ENCODE measurements at regions not wholly inside any gene's neighbourhood (a gene's known extent, or its start where the extent isn't known, plus 50 kb on each side); places are given as distances from the start of the nearest gene placed in this dataset.

- H2AFZ ChIP-seq (ENCODE audit: insufficient read depth, low read depth, low read length, poor library complexity, severe bottlenecking): no peak overlapping the region
- no peak overlapping the region for H3K4me3 ChIP-seq (ENCODE audit: control extremely low read depth in 1 of 5, extremely low read depth in 1 of 5, insufficient read depth in 1 of 5, low read depth in 2 of 5, low read length in 4 of 5)
- no peaks in the 10 kb centered on the region for H3K27me3 ChIP-seq (replicated peaks in 1 of 4; ENCODE audit: control extremely low read depth in 1 of 4, control insufficient read depth in 3 of 4, insufficient read depth in 4 of 4, low read length in 3 of 4)
- no peaks in the 10 kb centered on the region for H3K36me3 ChIP-seq (replicated peaks in 1 of 2; ENCODE audit: control extremely low read depth in 1 of 2, control insufficient read depth in 1 of 2, extremely low read depth in 1 of 2, insufficient read depth in 2 of 2, low read length in 1 of 2)
- H3K27ac Mint-ChIP-seq: no peak overlapping the region
- no peaks in the 10 kb centered on the region for H3K9me3 Mint-ChIP-seq (ENCODE audit: insufficient read depth)
- no peaks in the 10 kb centered on the region for H3K9me3 ChIP-seq (ENCODE audit: control extremely low read depth in 1 of 3, control insufficient read depth in 2 of 3, insufficient read depth in 1 of 3, low read length in 2 of 3)
- no peak overlapping the region for H3K27ac ChIP-seq (ENCODE audit: low read length in 2 of 2)
- H3K27me3 Mint-ChIP-seq: peaks cover 13% of the 10 kb centered on the region
- no peaks in the 10 kb centered on the region for H4K20me1 ChIP-seq (ENCODE audit: control insufficient read depth, insufficient read depth, low read length, poor library complexity, severe bottlenecking)
- H3K4me1 Mint-ChIP-seq: no peaks in the 10 kb centered on the region
- H3K79me2 ChIP-seq (ENCODE audit: control insufficient read depth, insufficient read depth, low read length): no peaks in the 10 kb centered on the region
- no peak overlapping the region for H3K9ac ChIP-seq (ENCODE audit: low read length)
- TF ChIP-seq EZH2 (IDR thresholded peaks at IDR 0.05; ENCODE audit: borderline replicate concordance, insufficient read depth, low read depth, low read length, poor library complexity, severe bottlenecking) (no peak), CTCF (IDR thresholded peaks at IDR 0.05) (no peak)
- intact Hi-C loops (cut with micrococcal nuclease): no loop called here
- POLR2A ChIA-PET: no interaction called here
- ATAC-seq (ENCODE audit: low read depth): no peak
- DNase-seq: no peak
- CTCF ChIA-PET: no interaction called here
- no peaks in the 10 kb centered on the region for H3K4me1 ChIP-seq (ENCODE audit: control insufficient read depth in 2 of 2, insufficient read depth in 2 of 2, low read length in 2 of 2)
- 94% methylated on average over 4 of the region's 9 CpGs for WGBS (ENCODE audit: insufficient coverage)
- H3K4me2 ChIP-seq (replicated peaks; ENCODE audit: low read depth, low read length, poor library complexity, severe bottlenecking): no peak overlapping the region
- no peak overlapping the region for H3K4me3 Mint-ChIP-seq
Measured at GRCh38 chr15:62901909-62902546, 140.5 kb upstream of the TPM1 start.

- no peak overlapping the region for H3K27ac Mint-ChIP-seq
- H3K9me3 Mint-ChIP-seq (ENCODE audit: insufficient read depth): no peaks in the 10 kb centered on the region
- no peak overlapping the region for H3K4me2 ChIP-seq (replicated peaks; ENCODE audit: low read depth, low read length, poor library complexity, severe bottlenecking)
- TF ChIP-seq EZH2 (IDR thresholded peaks at IDR 0.05; ENCODE audit: borderline replicate concordance, insufficient read depth, low read depth, low read length, poor library complexity, severe bottlenecking): no peak
- no peak for TF ChIP-seq CTCF (IDR thresholded peaks at IDR 0.05)
- ChIA-PET CTCF (no interaction called here), POLR2A (no interaction called here)
- no peaks in the 10 kb centered on the region for H3K79me2 ChIP-seq (ENCODE audit: control insufficient read depth, insufficient read depth, low read length)
- DNase-seq (no peak), ATAC-seq (ENCODE audit: low read depth) (no peak)
- intact Hi-C loops (cut with micrococcal nuclease): no loop called here
- no peaks in the 10 kb centered on the region for H3K4me1 ChIP-seq (ENCODE audit: control insufficient read depth in 2 of 2, insufficient read depth in 2 of 2, low read length in 2 of 2)
- H4K20me1 ChIP-seq (ENCODE audit: control insufficient read depth, insufficient read depth, low read length, poor library complexity, severe bottlenecking): no peaks in the 10 kb centered on the region
- H3K27me3 Mint-ChIP-seq: peaks cover 7% of the 10 kb centered on the region
- no peak overlapping the region for H3K4me3 ChIP-seq (ENCODE audit: control extremely low read depth in 1 of 5, extremely low read depth in 1 of 5, insufficient read depth in 1 of 5, low read depth in 2 of 5, low read length in 4 of 5)
- WGBS (ENCODE audit: insufficient coverage): 75% methylated on average over 4 of the region's 4 CpGs
- H3K27ac ChIP-seq (ENCODE audit: low read length in 2 of 2): no peak overlapping the region
- H3K9ac ChIP-seq (ENCODE audit: low read length): no peak overlapping the region
- no peak overlapping the region for H2AFZ ChIP-seq (ENCODE audit: insufficient read depth, low read depth, low read length, poor library complexity, severe bottlenecking)
- no peaks in the 10 kb centered on the region for H3K9me3 ChIP-seq (ENCODE audit: control extremely low read depth in 1 of 3, control insufficient read depth in 2 of 3, insufficient read depth in 1 of 3, low read length in 2 of 3)
- H3K4me1 Mint-ChIP-seq: no peaks in the 10 kb centered on the region
- H3K36me3 ChIP-seq (replicated peaks in 1 of 2; ENCODE audit: control extremely low read depth in 1 of 2, control insufficient read depth in 1 of 2, extremely low read depth in 1 of 2, insufficient read depth in 2 of 2, low read length in 1 of 2): no peaks in the 10 kb centered on the region
- no peak overlapping the region for H3K4me3 Mint-ChIP-seq
- H3K27me3 ChIP-seq (replicated peaks in 1 of 4; ENCODE audit: control extremely low read depth in 1 of 4, control insufficient read depth in 3 of 4, insufficient read depth in 4 of 4, low read length in 3 of 4): no peaks in the 10 kb centered on the region
Measured at GRCh38 chr15:62902821-62903220, 139.7 kb upstream of the TPM1 start.

Measured in B cell (primary cell).